ENCODE measurements at regions not wholly inside any gene's neighbourhood (a gene's known extent, or its start where the extent isn't known, plus 50 kb on each side); places are given as distances from the start of the nearest gene placed in this dataset.

- TF ChIP-seq EZH2 (IDR thresholded peaks at IDR 0.05; ENCODE audit: low read length, missing control alignments) (no peak), CTCF (conservative IDR thresholded peaks at IDR 0.05 in 1 of 2, IDR thresholded peaks at IDR 0.05 in 1 of 2; ENCODE audit: low read depth in 1 of 2, low read length in 2 of 2) (peak in 1 of 2 donors; percentile 10)
Measured at GRCh38 chr9:134525841-134526583, 115.6 kb upstream of the COL5A1 start.
